ENCODE measurements at regions not wholly inside any gene's neighbourhood (a gene's known extent, or its start where the extent isn't known, plus 50 kb on each side); places are given as distances from the start of the nearest gene placed in this dataset.

- no peak for TF ChIP-seq CBX3 (IDR thresholded peaks at IDR 0.05; ENCODE audit: borderline replicate concordance, low read depth)
- no peak for TF ChIP-seq CEBPB (IDR thresholded peaks at IDR 0.05; ENCODE audit: borderline replicate concordance in 1 of 2, low read depth in 2 of 2, low read length in 2 of 2)
- no peak for TF ChIP-seq SUZ12 (IDR thresholded peaks at IDR 0.05; ENCODE audit: unreplicated experiment)
- TF ChIP-seq EP300 (IDR thresholded peaks at IDR 0.05; ENCODE audit: borderline replicate concordance in 1 of 2, control insufficient read depth in 1 of 2, low read depth in 2 of 2, low read length in 2 of 2): no peak
These were observed 284.3 kb upstream of the NEBL start for GRCh38 chr10:21181451-21181850.
